Prostate gland (tissue), 2 donors: ENCODE measurements at regions not wholly inside any gene's neighbourhood (a gene's known extent, or its start where the extent isn't known, plus 50 kb on each side); places are given as distances from the start of the nearest gene placed in this dataset.

ENCODE experiments used
- DNase-seq: peaks from one replicate; pipeline ENCODE4 v3.0.0-alpha.2; 2019; ENCODE audit warnings: low spot score
- H3K27ac ChIP-seq, 2 donors: fragments of 200-600 bp; sonication (generic); 2 replicates each; pipeline ENCODE4 v1.5.1; 2017 to 2019
- H3K27me3 ChIP-seq: fragments of 200-600 bp; sonication (generic); replicated peaks from 2 replicates; pipeline ENCODE4 v1.5.1; 2019; ENCODE audit not compliant: insufficient read depth
- H3K36me3 ChIP-seq, 2 donors: fragments of 200-600 bp; sonication (generic); 1 replicate in 1 of 2; 2 replicates in 1 of 2; pipeline versions ENCODE4 v1.5.1 to v1.8.1; 2017 to 2019
- H3K4me1 ChIP-seq: fragments of 200-600 bp; sonication (generic); replicated peaks from 2 replicates; pipeline ENCODE4 v1.5.1; 2019
- H3K4me3 ChIP-seq, 2 donors: fragments of 200-600 bp; sonication (generic); 2 replicates each; pipeline ENCODE4 v1.5.1; 2017 to 2019
- H3K9me3 ChIP-seq: fragments of 200-600 bp; sonication (generic); 2 replicates; pipeline ENCODE4 v1.5.1; 2017
- CTCF ChIP-seq, 4 experiments: fragments of 200-600 bp in 2 of 4; fragments of 450-650 bp in 2 of 4; sonication (generic) in 2 of 4; IDR thresholded peaks; 1 replicate in 3 of 4; 2 replicates in 1 of 4; pipeline ENCODE4 v1.5.1; 2016 to 2019; ENCODE audit warnings: antibody characterized with exemption in 4 of 4, mild to moderate bottlenecking in 2 of 4, moderate library complexity in 2 of 4
- POLR2A ChIP-seq: fragments of 450-650 bp; IDR thresholded peaks from one replicate; pipeline ENCODE4 v1.6.1; 2016; ENCODE audit warnings: antibody characterized with exemption, mild to moderate bottlenecking
- POLR2AphosphoS5 ChIP-seq: sonication (generic); formaldehyde crosslinking; IDR thresholded peaks from one replicate; pipeline ENCODE4 v1.6.1; 2017; ENCODE audit warnings: antibody characterized with exemption
- WGBS: methylation state at CpG from one replicate; pipeline ENCODE4 v1.1.5; 2018; 5-methylcytosine and 5-hydroxymethylcytosine counted together
- intact Hi-C: fragments of 100-400 bp; cut with DNase I; formaldehyde crosslinking; loops from one replicate; pipeline ENCODE4 v1.14.2; 2022

GRCh38 chr2:409523-409922, 121.6 kb upstream of the ALKAL2 start:
- H3K36me3 ChIP-seq = no peaks in the 10 kb centered on the region
- H3K27ac ChIP-seq = no peak overlapping the region
- no peaks in the 10 kb centered on the region for H3K27me3 ChIP-seq
- TF ChIP-seq POLR2A (no peak), POLR2AphosphoS5 (no peak), CTCF (IDR thresholded peaks at IDR 0.05) (no peak)
- H3K4me3 ChIP-seq = no peak overlapping the region
- H3K4me1 ChIP-seq = no peaks in the 10 kb centered on the region
- DNase-seq = no peak
- H3K9me3 ChIP-seq = no peaks in the 10 kb centered on the region
- intact Hi-C loops = no loop called here
- WGBS = 95% methylated on average over 4 of the region's 4 CpGs

- intact Hi-C loops = no loop called here
- no peak overlapping the region for H3K4me3 ChIP-seq
- H3K27ac ChIP-seq = no peak overlapping the region
- WGBS = 56% methylated on average over 9 of the region's 9 CpGs
- DNase-seq = no peak
- no peaks in the 10 kb centered on the region for H3K27me3 ChIP-seq
- H3K9me3 ChIP-seq = no peaks in the 10 kb centered on the region
- TF ChIP-seq POLR2AphosphoS5 = no peak
- TF ChIP-seq CTCF (IDR thresholded peaks at IDR 0.05) = no peak
- no peak for TF ChIP-seq POLR2A
- no peaks in the 10 kb centered on the region for H3K36me3 ChIP-seq
- no peaks in the 10 kb centered on the region for H3K4me1 ChIP-seq
Observed at GRCh38 chr2:407630-408029, 119.7 kb upstream of the ALKAL2 start.

DNA sequence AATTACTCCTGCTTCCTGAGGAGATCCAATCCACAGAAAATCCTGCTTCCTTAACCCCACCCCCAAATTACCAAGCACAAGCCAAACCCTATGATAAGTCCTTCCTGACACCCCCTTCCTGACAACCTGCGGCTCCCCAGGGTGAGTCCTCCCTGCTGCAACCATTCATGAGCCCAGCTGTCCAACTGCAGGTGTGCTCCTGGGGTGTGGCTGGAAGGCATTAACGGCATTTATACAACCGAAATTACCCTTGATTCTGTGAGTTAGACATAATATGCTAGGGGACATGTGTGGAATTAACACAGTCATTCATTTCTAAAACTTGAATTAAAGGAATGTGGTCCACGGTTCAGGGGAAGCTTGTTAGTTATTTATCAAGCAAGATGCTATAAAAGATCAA, 119.0 kb upstream of the ALKAL2 start:
- Histone ChIP-seq H3K4me1 (no peaks in the 10 kb centered on the region), H3K36me3 (no peaks in the 10 kb centered on the region), H3K4me3 (no peak overlapping the region), H3K27ac (no peak overlapping the region), H3K9me3 (no peaks in the 10 kb centered on the region), H3K27me3 (no peaks in the 10 kb centered on the region)
- WGBS = 48% methylated on average over 4 of the region's 4 CpGs
- no peak for TF ChIP-seq POLR2A
- TF ChIP-seq CTCF (IDR thresholded peaks at IDR 0.05) = no peak
- TF ChIP-seq POLR2AphosphoS5 = no peak
- no peak for DNase-seq
- intact Hi-C loops = no loop called here

- 80% methylated on average over 4 of the region's 4 CpGs for WGBS
- DNase-seq = no peak
- H3K36me3 ChIP-seq = no peaks in the 10 kb centered on the region
- H3K27ac ChIP-seq = no peak overlapping the region
- no peaks in the 10 kb centered on the region for H3K9me3 ChIP-seq
- no peak overlapping the region for H3K4me3 ChIP-seq
- H3K4me1 ChIP-seq = no peaks in the 10 kb centered on the region
- H3K27me3 ChIP-seq = no peaks in the 10 kb centered on the region
- TF ChIP-seq POLR2A (no peak), CTCF (IDR thresholded peaks at IDR 0.05) (no peak), POLR2AphosphoS5 (no peak)
- intact Hi-C loops = no loop called here
Observed at GRCh38 chr2:406231-406630, 118.3 kb upstream of the ALKAL2 start.

- intact Hi-C loops = no loop called here
- H3K27ac ChIP-seq = no peak overlapping the region
- no peaks in the 10 kb centered on the region for H3K4me1 ChIP-seq
- WGBS = 93% methylated on average over 2 of the region's 2 CpGs
- H3K27me3 ChIP-seq = no peaks in the 10 kb centered on the region
- TF ChIP-seq CTCF (IDR thresholded peaks at IDR 0.05) (no peak), POLR2AphosphoS5 (no peak), POLR2A (no peak)
- no peak overlapping the region for H3K4me3 ChIP-seq
- no peak for DNase-seq
- no peaks in the 10 kb centered on the region for H3K9me3 ChIP-seq
- no peaks in the 10 kb centered on the region for H3K36me3 ChIP-seq
Observed at GRCh38 chr2:404581-404980, 116.7 kb upstream of the ALKAL2 start.
